ENCODE measurements at regions not wholly inside any gene's neighbourhood (a gene's known extent, or its start where the extent isn't known, plus 50 kb on each side); places are given as distances from the start of the nearest gene placed in this dataset.

DNA sequence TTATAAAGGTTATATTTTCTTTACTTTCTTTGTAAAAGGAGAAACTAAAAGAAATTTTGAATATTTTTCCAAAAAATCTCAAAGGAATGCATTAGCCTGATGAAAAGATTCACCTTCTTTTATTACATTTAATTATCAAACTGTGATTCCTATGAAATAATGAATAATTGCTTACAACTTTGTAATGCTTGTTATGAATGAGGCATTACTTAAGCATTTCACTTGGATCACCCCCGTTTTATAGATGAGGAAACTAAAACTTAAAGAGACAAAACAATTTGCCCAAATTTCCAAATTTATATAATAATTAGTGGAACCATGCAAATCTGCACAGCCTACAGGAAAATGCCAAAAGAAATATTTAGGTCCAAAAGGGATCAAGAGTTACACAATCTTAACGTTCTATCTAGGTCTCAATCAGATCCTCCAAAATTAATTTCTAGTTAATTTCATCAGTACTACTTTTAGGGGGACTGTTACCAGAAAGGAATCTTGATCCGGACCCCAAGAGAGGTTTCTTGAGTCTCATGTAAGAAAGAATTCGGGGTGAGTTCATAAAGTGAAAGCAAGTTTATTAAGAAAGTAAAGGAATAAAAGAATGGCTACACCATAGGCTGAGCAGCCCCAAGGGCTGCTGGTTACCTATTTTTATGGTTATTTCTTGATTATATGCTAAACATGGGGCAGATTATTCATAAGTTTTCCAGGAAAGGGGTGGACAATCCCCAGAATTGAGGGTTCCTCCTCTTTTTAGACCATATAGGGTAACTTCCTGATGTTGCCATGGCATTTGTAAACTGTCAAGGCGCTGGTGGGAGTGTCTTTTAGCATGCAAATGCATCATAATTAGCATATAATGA lies 288.0 kb downstream of the ADGB start:
- no peak for DNase-seq (ENCODE audit: extremely low read depth, low read depth)

DNA sequence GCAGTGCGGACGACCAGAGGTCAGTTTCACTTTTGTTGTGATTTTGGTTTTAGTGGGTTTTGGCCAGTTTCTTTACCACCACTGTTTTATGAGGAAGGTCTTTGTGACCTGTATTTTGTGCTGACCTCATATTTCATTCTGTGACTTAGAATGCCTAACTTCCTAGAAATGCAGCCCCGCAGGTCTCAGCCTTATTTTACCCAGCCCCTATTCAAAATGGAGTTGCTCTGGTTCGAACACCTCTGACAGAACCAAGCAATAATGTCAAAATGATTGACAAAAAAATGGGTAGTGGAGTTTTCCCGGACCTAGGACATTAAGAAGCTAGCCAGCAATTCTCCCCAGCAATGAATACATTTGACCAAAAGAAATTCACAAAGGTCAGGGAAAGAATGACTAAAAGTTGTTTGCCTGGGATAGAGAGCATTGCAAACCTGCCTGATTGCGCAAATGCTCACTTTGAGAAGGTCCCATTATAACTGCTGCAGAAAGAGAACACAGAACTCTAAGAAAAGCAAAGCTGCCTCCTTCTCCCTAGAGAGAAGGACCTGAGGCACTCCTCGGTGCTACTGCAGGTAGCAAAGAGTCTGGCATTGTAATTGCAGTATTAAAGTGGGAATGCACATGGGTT lies 288.8 kb downstream of the ADGB start:
- DNase-seq (ENCODE audit: extremely low read depth, low read depth) = no peak

DNA sequence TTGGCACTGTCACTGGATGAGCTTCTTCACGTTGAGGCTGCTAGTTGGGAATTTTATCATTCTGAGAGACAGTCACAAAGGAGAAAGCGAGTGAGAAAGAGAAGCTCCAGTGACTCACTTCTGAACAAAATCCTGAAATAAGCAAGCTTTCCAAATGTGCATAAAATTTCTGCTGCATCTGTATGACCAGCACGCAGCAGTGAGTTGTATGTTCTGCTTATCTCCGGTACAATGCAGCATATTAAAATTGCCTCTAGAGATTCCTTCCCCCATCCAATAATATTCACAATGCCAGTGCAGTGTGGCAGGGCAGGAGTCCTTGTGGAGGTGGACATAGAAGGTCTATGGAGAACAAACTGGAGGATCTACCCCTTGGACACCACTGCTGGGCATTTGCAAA lies 290.5 kb downstream of the ADGB start:
- no peak for DNase-seq (ENCODE audit: extremely low read depth, low read depth)

DNA sequence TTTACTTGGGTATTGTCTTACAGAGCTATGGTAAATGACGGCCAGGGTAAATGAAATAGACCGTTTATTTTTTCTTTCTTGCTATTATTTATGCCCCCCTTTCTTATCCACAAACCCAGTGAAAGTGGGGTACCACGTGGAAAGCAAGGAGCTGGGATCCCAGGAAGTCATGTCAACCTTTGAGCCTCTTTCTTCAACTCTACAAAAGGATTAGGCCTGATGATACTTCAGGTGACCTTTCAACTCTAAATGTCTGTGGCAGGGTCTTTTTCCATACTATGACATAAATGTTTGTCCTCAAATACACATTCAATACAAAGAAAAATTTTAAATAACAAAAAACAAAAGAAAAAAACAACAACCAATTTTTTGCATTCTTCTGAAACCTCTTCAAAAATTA lies 291.4 kb downstream of the ADGB start:
- DNase-seq (ENCODE audit: extremely low read depth, low read depth) = no peak

DNA sequence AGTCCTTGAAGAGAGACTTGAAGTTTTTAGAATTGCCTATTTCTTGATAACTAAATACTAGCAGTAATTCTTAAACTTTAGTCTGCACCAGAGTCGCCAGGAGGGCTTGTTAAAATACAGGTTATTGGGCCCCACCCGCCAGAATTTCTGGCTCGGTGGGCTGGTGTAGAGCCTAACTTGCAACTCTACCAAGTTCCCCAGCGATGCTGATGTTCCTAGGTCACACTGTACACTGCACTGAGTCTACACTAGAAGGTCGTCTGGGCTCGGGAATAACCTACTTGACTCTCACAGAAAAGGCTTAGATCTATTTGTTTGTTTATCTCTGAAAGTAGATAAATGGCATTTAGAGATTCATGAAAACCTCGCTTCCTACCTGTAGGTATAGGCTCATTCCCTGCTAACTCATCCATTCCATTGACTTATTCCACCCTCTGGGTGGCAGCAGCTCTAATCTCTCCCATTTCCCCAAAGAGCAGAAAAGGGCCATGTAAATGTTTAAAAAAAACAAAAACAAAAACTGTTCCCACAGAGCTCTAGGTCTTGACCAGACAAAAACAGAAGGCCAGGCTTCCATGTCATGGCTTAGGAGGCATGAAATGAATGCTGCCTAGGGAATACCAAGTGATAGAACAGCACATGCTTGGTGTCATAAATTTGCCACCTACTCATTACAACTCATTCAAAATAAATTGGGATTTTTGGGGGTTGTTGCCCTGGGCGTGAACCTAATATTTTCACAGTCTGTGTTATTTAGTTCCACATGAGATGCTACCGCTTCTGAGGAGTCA lies 292.1 kb downstream of the ADGB start:
- DNase-seq (ENCODE audit: extremely low read depth, low read depth) = no peak

DNA sequence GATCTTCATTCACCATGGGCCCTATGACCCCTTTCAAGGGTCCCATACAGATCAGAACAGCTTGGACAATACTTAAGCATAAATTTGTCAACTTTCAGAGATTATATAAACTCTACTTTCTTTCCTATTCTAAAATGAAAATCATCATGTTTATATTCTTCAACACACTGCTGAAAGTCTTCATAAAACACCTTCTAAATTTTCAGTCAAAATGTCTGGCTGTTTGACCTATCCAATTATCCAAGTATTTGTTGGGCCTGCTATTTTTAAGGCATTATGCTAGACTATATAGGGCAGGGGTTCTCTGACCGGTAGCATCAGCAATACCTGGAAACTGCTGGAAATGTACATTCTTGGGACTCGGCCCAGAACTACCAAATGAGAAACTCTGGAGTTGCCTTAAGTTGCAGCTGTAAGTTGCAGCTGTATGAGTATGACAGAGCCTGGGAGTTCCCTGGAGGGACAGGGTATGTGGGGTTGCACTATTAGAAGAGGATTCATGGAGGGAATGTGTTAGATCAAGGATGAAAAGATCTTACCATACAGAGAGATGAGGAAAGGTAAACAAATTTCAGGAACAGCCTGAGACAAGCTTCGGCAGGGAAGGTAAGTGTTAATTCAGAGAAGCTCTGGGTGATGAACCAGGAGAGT lies 293.0 kb downstream of the ADGB start:
- no peak for DNase-seq (ENCODE audit: extremely low read depth, low read depth)

DNA sequence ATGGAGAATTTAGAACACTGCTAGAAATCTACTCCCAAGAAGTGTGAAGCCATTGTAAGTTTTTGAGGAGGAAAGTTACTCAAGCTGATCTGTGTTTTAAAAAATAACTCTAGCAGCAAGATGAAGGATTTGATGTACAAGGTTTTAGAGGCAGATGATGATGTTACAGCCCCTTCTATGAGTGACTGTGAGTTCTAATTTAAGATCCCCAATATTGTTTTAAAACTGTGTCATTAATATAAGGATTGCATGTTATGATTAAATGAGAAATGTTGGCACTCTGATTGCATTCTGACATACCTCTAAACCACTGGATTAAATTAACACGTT lies 293.5 kb downstream of the ADGB start:
- no peak for DNase-seq (ENCODE audit: extremely low read depth, low read depth)

DNA sequence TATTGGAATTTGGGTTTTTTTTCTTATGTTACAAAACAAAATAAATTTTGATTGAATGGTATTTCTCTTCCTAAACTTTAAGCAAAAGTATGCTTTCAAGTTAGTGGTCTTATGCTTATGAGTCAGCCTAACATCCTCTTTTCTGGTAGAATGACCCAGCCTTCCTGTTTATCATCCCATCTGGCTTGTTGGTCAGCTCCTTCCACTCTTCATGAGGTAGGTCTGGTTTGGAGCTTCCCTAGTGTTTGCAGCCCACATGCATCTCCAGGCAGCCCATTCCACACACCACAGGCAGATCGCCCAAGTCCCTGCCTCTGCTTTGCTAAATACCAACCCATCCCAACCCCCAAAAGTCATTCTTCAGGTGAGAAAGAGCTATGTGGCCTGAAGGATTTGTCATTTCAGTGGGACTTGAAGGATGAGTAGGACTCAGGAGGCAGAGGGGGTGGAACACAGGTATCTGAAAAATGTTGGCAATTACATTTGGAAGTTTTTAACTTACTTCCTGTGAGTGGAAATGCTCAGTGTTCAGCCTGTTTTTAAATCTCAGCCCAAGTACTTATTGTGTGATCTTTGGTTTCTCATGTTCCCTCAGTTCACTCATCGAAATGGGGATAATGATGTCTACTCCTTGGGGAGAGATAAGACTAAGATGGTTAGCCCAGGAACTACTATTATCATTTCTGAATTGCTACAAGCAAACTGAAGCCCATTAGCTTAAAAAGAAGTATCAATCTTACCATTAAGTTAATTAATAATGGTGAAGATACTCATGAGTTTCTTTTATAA lies 294.0 kb downstream of the ADGB start:
- no peak for DNase-seq (ENCODE audit: extremely low read depth, low read depth)

DNA sequence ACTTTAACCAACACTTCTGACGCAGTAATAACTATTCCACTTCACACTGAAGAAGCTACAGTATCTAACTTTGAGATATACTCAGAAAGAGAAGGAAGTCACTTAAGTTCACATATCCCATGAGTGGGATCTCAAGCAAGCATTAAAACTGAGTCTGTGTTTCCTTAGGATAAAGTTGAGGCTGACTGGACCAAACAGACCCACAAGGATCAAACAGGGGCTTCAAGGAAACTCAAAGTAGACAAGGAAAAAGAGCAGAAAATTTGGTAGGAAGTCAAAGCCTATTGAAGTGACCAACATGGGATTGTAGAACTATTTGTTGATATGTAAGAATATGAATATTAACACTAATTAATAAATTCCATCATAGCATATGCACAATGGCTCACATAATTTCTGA lies 294.9 kb downstream of the ADGB start:
- no peak for DNase-seq (ENCODE audit: extremely low read depth, low read depth)

DNA sequence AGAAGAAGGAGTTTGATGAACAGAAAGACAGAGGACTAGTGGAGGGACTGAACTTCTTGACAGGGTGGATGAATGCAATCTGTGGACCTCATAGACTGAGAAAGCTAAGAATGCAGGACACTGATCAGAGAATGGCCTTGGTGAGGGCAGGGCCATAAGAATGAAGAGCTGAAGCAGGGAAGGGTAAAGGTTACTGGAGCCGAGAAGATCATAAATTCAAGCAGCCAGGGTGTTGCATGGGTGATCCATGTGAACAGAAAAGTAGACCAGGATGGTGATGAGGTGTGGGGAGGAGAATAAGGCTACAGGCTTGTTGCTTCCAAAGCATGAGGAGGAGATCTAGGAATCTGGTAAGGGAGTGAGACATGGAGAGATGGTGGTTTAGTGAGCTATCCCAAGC lies 295.9 kb downstream of the ADGB start:
- no peak for DNase-seq (ENCODE audit: extremely low read depth, low read depth)

DNA sequence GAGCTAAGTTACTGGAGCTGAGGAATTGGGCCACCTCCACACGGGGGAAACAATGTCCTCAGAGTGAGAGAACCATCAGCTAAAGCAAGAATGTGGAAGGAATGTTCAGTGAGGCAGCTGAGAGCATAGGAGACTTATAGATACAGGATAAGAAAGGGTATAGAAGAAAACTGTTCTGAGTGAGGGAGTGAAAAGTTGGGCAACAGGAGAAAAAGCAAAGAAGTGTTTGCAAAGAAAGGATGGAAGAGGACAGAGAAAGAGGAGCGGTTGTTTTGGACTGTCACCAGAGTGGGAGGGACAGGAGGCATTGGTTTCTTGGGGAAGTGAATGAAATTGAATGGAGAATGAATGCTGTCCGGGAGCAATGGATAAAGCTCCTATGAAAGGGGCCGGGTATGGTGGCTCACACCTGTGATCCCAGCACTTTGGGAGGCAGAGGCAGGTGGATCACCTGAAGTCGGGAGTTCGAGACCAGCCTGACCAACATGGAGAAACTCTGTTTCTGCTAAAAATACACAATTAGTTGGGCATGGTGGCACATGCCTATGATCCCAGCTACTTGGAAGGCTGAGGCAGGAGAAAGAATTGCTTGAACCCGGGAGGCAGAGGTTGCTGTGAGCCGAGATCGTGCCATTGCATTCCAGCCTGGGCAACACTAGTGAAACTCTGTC lies 296.5 kb downstream of the ADGB start:
- DNase-seq (ENCODE audit: extremely low read depth, low read depth) = no peak

DNA sequence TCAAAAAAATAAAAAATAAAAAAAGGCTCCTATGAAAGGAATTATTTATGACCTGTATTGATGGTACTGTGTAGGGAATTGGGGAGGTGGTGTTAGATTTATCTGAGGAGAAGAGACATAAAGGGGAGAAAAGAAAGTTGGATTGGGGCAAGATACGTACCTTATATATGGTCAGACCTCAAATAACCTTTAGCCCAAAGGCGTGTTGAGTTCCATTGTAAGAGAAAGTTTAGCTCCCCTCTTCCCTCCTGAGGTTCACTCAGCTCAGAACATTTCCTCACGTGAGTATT lies 296.9 kb downstream of the ADGB start:
- DNase-seq (ENCODE audit: extremely low read depth, low read depth) = no peak

DNA sequence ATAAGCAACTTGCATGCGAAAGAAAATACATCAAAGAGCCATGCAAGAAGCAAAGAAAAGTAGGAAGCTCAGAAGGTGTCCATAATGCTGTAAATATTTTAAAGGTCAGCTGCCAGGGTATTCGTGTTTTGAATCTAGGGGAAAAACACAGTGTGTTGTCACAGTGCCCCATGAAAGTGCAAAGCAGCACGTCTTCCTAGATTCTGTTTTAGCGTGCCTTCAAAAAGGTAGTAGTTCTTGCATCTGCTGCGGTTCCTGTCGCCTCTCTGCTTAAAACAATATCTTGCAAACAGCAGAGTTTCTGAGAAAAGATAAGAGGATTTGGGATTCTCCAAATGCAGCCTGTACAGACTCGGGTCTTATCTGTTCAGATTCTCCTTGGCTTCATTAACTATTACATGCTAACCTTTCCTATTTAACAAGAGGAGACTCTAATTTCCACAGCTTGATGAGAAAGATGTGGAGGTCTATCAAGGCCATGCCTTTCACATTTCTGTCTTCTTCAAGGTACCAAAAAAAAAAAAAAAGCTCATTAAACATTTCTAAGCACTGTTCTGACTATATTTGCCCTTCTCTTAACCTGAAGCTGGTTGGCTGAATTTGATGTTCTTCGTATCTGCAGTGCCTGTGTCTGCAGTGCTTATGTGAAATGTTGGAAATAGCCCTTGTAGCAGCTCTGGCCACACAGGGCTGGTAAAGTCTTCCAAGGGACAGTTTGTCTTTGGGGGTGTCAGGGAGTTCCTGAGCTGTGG lies 297.5 kb downstream of the ADGB start:
- no peak for DNase-seq (ENCODE audit: extremely low read depth, low read depth)

DNA sequence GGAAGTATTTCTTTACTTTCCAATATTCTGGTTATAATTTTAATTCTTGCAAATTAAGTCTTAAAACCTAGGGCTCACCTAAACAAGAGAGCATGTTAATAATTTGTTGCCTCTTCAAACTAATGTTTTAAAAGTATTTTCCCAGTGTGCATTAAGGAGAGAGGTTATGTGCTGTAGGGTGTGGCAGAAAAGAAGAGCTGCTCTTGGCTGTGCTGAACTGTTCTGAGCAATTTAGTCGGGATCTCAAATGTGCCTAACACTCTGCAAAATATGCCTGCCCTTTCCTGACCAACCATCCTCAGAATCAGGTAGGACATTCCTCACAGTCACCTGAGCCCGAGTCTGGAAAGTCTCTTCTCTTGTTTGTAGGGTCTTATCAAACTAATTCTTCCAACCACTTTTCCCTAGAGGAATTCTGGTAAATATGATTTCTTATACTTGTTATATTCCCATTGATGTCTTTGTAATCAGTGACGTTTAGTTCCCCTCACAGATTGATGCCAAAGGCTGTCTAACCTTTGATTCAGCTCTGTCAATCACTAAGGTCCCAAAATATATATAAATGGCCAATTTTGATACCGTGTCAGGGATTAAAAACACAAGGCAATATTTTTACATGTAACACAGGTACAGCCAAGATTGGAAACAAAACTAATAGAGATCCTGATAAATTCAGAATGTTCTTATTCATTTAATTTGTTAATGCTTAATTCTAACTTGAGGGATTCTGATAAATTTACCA lies 298.4 kb downstream of the ADGB start:
- DNase-seq (ENCODE audit: extremely low read depth, low read depth) = no peak

DNA sequence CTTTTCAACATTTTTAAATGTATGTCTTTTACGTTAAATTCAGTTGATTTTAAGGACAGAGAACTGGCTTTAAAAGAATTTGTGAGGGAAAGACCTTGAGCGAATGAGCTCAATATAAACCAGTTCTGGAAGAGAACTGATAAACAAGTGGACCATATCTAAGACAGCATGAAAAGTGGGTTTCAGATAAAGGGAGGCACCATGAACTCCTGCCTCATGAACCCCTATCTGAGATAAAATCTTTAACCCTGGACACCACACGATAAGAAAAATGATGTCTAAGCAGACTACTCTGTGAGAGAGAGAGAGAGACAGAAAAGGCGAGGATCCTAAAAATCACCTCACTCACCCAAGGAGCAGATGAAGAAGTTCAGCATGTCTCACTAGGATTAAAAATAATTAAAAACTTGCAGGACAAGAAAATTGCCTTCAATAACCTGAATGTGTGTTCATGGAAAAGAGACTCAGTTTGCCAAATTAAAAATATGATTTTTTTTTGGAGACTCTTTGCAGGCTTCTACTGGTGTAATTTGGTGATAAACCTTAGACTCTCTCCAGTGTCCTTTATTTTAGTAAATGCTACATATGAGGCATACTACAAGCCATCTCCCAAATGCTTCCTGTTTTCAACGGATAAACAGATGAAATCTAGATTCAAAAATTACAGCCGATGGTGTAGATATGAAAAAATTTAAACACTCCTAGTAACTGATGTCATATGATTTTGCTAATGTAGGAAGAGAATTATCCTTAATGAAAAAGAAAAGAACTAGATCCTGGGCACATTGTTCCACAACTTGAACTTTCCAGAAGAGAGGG lies 299.5 kb downstream of the ADGB start:
- no peak for DNase-seq (ENCODE audit: extremely low read depth, low read depth)

DNA sequence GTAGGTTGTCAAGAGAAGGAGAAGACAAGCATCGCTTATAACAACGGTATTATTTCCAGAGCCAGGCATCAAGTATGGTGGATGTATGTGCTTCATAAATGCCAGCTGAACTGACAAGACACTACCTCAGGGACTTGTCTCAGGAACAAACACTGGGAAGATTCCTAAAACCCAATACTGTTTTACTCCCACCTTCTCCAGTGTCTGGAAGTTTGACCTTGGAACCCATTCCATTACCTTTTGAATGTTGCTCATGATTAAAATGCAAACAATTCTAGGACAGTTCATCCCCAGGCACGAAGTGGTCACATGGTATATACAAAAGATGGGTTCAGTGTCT lies 300.1 kb downstream of the ADGB start:
- DNase-seq (ENCODE audit: extremely low read depth, low read depth) = no peak

DNA sequence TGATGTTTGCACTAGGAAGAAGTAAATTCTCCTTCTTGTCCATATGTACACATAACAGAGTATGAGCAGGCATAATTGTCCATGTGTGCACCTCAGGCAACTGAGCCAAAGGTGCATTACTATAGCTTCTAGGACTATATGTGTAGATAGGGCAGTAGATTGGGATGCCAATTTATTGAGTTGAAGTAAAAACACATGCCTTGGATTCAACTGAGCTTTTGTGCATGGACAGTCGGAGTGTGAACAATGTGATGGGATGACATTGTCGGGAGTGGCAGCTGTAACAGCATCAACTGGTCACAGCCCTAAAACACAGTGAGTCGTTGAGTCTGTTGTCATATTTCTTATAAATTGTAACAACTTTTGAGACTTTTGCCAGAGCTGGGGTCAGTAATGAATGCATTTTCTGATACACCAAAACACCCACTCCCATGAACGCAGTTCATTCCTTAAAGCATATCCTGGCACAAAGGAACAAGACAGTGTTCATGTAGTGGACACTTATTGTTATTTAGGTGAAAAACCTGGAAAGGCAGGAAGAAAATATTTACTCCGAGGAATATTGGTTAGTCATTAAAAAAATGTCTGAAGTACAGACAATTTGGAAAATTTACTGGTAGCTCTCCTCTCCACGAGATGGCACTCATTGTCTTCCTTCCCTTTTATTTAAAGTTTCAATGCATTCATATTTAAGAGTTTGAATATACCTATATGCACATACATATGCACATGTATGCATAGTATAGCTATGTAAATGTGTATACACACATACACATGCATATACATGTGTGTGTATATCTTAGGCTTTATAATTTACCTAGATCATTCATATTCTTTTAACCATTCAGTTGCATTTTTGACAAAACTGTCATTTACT lies 302.0 kb upstream of the STXBP5 start:
- peak; percentile 20 for DNase-seq (ENCODE audit: extremely low read depth, low read depth)

All from NCI-H460 (cell line).